ENCODE measurements at regions not wholly inside any gene's neighbourhood (a gene's known extent, or its start where the extent isn't known, plus 50 kb on each side); places are given as distances from the start of the nearest gene placed in this dataset.

- DNase-seq (ENCODE audit: low read depth in 2 of 2), result no peak
These were observed 476.7 kb downstream of the EPHA4 start for GRCh38 chr2:221095356-221095755.

GRCh38 chr2:221096706-221097567, 475.2 kb downstream of the EPHA4 start:
- DNase-seq (ENCODE audit: low read depth in 2 of 2), result peak in 1 of 2 experiments; percentile 6

- DNase-seq (ENCODE audit: low read depth in 2 of 2), result peak in 1 of 2 experiments; percentile 26
These were observed 474.6 kb downstream of the EPHA4 start for GRCh38 chr2:221097568-221097915.

GRCh38 chr2:221097949-221098348, 474.2 kb downstream of the EPHA4 start:
- no peak for DNase-seq (ENCODE audit: low read depth in 2 of 2)

- DNase-seq (ENCODE audit: low read depth in 2 of 2), result no peak
These were observed 471.5 kb downstream of the EPHA4 start for GRCh38 chr2:221100467-221101089.

GRCh38 chr2:221102896-221103688, 469.0 kb downstream of the EPHA4 start:
- no peak for DNase-seq (ENCODE audit: low read depth in 2 of 2)

- no peak for DNase-seq (ENCODE audit: low read depth in 2 of 2)
These were observed 468.2 kb downstream of the EPHA4 start for GRCh38 chr2:221103930-221104329.

GRCh38 chr2:221104361-221104811, 467.7 kb downstream of the EPHA4 start:
- DNase-seq (ENCODE audit: low read depth in 2 of 2), result peak in 1 of 2 experiments; percentile 13

GRCh38 chr2:221106241-221106640, 465.9 kb downstream of the EPHA4 start:
- DNase-seq (ENCODE audit: low read depth in 2 of 2), result no peak

- DNase-seq (ENCODE audit: low read depth in 2 of 2), result no peak
These were observed 464.7 kb downstream of the EPHA4 start for GRCh38 chr2:221107424-221107823.

- DNase-seq (ENCODE audit: low read depth in 2 of 2), result no peak
These were observed 462.6 kb downstream of the EPHA4 start for GRCh38 chr2:221109552-221109951.

GRCh38 chr2:221111739-221112138, 460.4 kb downstream of the EPHA4 start:
- DNase-seq (ENCODE audit: low read depth in 2 of 2), result no peak

GRCh38 chr2:221112744-221113143, 459.4 kb downstream of the EPHA4 start:
- DNase-seq (ENCODE audit: low read depth in 2 of 2), result no peak

GRCh38 chr2:221115944-221116343, 456.2 kb downstream of the EPHA4 start:
- no peak for DNase-seq (ENCODE audit: low read depth in 2 of 2)

- DNase-seq (ENCODE audit: low read depth in 2 of 2), result no peak
These were observed 451.5 kb downstream of the EPHA4 start for GRCh38 chr2:221120643-221121042.

- DNase-seq (ENCODE audit: low read depth in 2 of 2), result no peak
These were observed 448.7 kb downstream of the EPHA4 start for GRCh38 chr2:221123396-221123795.

GRCh38 chr2:221124532-221125240, 447.4 kb downstream of the EPHA4 start:
- DNase-seq (ENCODE audit: low read depth in 2 of 2), result no peak

GRCh38 chr2:221125691-221126090, 446.4 kb downstream of the EPHA4 start:
- no peak for DNase-seq (ENCODE audit: low read depth in 2 of 2)

GRCh38 chr2:221129657-221130056, 442.4 kb downstream of the EPHA4 start:
- no peak for DNase-seq (ENCODE audit: low read depth in 2 of 2)

- no peak for DNase-seq (ENCODE audit: low read depth in 2 of 2)
These were observed 441.7 kb downstream of the EPHA4 start for GRCh38 chr2:221130431-221130830.

GRCh38 chr2:221133941-221134340, 438.2 kb downstream of the EPHA4 start:
- no peak for DNase-seq (ENCODE audit: low read depth in 2 of 2)

GRCh38 chr2:221134718-221135117, 437.4 kb downstream of the EPHA4 start:
- DNase-seq (ENCODE audit: low read depth in 2 of 2), result no peak

Data from fibroblast of skin of left quadriceps (primary cell).